SK-N-SH (cell line): ENCODE measurements at regions not wholly inside any gene's neighbourhood (a gene's known extent, or its start where the extent isn't known, plus 50 kb on each side); places are given as distances from the start of the nearest gene placed in this dataset.

ENCODE experiments used
- CTCF ChIA-PET: fragments of 300-600, 350-600 bp; formaldehyde crosslinking; extraction: SDS; loops from one replicate; lab custom pipeline; 2021; lab: Yijun Ruan, JAX
- POLR2A ChIA-PET: fragments of 350-600 bp; sonication (Branson Sonifier 250); formaldehyde crosslinking; extraction: SDS; loops from one replicate; lab custom pipeline; 2020; ENCODE audit warnings: antibody characterized with exemption, inconsistent platforms; lab: Yijun Ruan, JAX
- DNase-seq: peaks from one replicate; pipeline ENCODE4 v3.0.0; 2012
- H2AFZ ChIP-seq: fragments of 200-600 bp; sonication (generic); 2 replicates; pipeline ENCODE4 v1.8.1; 2016; ENCODE audit warnings: antibody characterized with exemption, mild to moderate bottlenecking, low read depth
- H3F3A ChIP-seq: fragments of 200-600 bp; sonication (generic); replicated peaks from 2 replicates; pipeline ENCODE3; 2016; ENCODE audit warnings: antibody characterized with exemption, mild to moderate bottlenecking; ENCODE audit not compliant: insufficient read depth
- H3K27ac ChIP-seq, 2 experiments: fragments of 200-500 bp in 1 of 2; fragments of 200-600 bp in 1 of 2; sonication (Bioruptor generic) in 1 of 2; sonication (generic), shearing (Covaris generic) in 1 of 2; 2 replicates each; pipeline versions ENCODE4 v1.5.1 to v1.6.1; 2014 to 2016; ENCODE audit warnings: low read depth in 2 of 2, inconsistent platforms in 1 of 2, low read length in 1 of 2, mild to moderate bottlenecking in 1 of 2, mixed read lengths in 1 of 2
- H3K27me3 ChIP-seq: fragments of 200-600 bp; sonication (generic), shearing (Covaris generic); 2 replicates; pipeline ENCODE4 v1.6.1; 2016; ENCODE audit warnings: mixed run types; ENCODE audit not compliant: insufficient read depth
- H3K36me3 ChIP-seq, 2 experiments: fragments of 200-500 bp in 1 of 2; fragments of 200-600 bp in 1 of 2; sonication (Bioruptor generic) in 1 of 2; sonication (generic) in 1 of 2; replicated peaks in 1 of 2; 2 replicates each; pipeline versions ENCODE3 to v1.5.1; 2014 to 2016; ENCODE audit warnings: low read length in 1 of 2, mild to moderate bottlenecking in 1 of 2; ENCODE audit not compliant: insufficient read depth in 2 of 2, control insufficient read depth in 1 of 2
- H3K4me1 ChIP-seq, 2 experiments: fragments of 200-500 bp in 1 of 2; fragments of 200-600 bp in 1 of 2; sonication (Bioruptor generic) in 1 of 2; sonication (generic), shearing (Covaris generic) in 1 of 2; 2 replicates each; pipeline versions ENCODE4 v1.5.1 to v1.6.1; 2014 to 2016; ENCODE audit warnings: low read depth in 1 of 2, low read length in 1 of 2, mixed run types in 1 of 2; ENCODE audit not compliant: insufficient read depth in 2 of 2, control insufficient read depth in 1 of 2
- H3K4me2 ChIP-seq: fragments of 200-600 bp; sonication (generic), shearing (Covaris generic); 2 replicates; pipeline ENCODE4 v1.6.1; 2017; ENCODE audit warnings: mixed run types
- H3K4me3 ChIP-seq, 2 experiments: fragments of 200-500 bp in 1 of 2; fragments of 200-600 bp in 1 of 2; sonication (Bioruptor generic) in 1 of 2; sonication (generic), shearing (Covaris generic) in 1 of 2; 2 replicates each; pipeline versions ENCODE4 v1.5.1 to v1.8.1; 2014 to 2016; ENCODE audit warnings: low read depth in 2 of 2, inconsistent platforms in 1 of 2, low read length in 1 of 2, mild to moderate bottlenecking in 1 of 2, mixed read lengths in 1 of 2, moderate library complexity in 1 of 2
- H3K79me2 ChIP-seq: fragments of 200-600 bp; sonication (generic); 2 replicates; pipeline ENCODE4 v1.8.1; 2017; ENCODE audit warnings: mild to moderate bottlenecking; ENCODE audit not compliant: insufficient read depth
- H3K9ac ChIP-seq: fragments of 200-600 bp; sonication (generic); 2 replicates; pipeline ENCODE4 v1.6.1; 2017; ENCODE audit warnings: mixed run types
- H3K9me2 ChIP-seq: fragments of 200-600 bp; sonication (generic); 2 replicates; pipeline ENCODE4 v1.6.1; 2017; ENCODE audit warnings: mixed run types
- H3K9me3 ChIP-seq: fragments of 200-600 bp; sonication (generic); 2 replicates; pipeline ENCODE4 v1.6.1; 2017; ENCODE audit warnings: mixed run types, mild to moderate bottlenecking, moderate library complexity
- H4K20me1 ChIP-seq: fragments of 200-600 bp; sonication (generic); 2 replicates; pipeline ENCODE4 v1.6.1; 2017; ENCODE audit warnings: mild to moderate bottlenecking, mixed run types; ENCODE audit not compliant: insufficient read depth
- CHD2 ChIP-seq: fragments of 150-350 bp; IDR thresholded peaks from 2 replicates; pipeline ENCODE4 v1.6.1; 2018; ENCODE audit warnings: low read length; ENCODE audit not compliant: partially characterized antibody
- CTCF ChIP-seq: fragments of 200-600 bp; sonication (generic); IDR thresholded peaks from 2 replicates; pipeline ENCODE4 v1.6.1; 2017; ENCODE audit warnings: antibody characterized with exemption, mild to moderate bottlenecking, moderate library complexity
- EP300 ChIP-seq, 2 experiments: IDR thresholded peaks; 2 replicates each; pipeline versions ENCODE4 v1.4.0 to v1.6.1; 2012; ENCODE audit warnings: borderline replicate concordance in 1 of 2, low read depth in 1 of 2, low read length in 1 of 2
- EZH2phosphoT487 ChIP-seq: fragments of 200-600 bp; sonication (generic); IDR thresholded peaks from 2 replicates; pipeline ENCODE4 v1.6.1; 2017; ENCODE audit warnings: low read depth, mixed run types, mild to moderate bottlenecking, antibody characterized with exemption, moderate library complexity, borderline replicate concordance
- FOSL2 ChIP-seq: IDR thresholded peaks from 2 replicates; pipeline ENCODE4 v1.4.0; 2012; ENCODE audit warnings: low read depth, mild to moderate bottlenecking, moderate library complexity, borderline replicate concordance
- FOXJ3 ChIP-seq: sonication (generic); formaldehyde crosslinking; IDR thresholded peaks from 2 replicates; pipeline ENCODE4 v1.5.1; 2020; ENCODE audit warnings: mild to moderate bottlenecking, missing genetic modification reagents
- GATA2 ChIP-seq: sonication (generic); formaldehyde crosslinking; IDR thresholded peaks from 2 replicates; pipeline ENCODE4 v1.5.0; 2020; ENCODE audit warnings: mild to moderate bottlenecking, missing genetic modification reagents
- JUND ChIP-seq: IDR thresholded peaks from 2 replicates; pipeline ENCODE4 v1.4.0; 2012
- NRF1 ChIP-seq: IDR thresholded peaks from 2 replicates; pipeline ENCODE4 v1.6.1; 2012; ENCODE audit warnings: low read depth, mild to moderate bottlenecking, low read length
- PBX3 ChIP-seq: IDR thresholded peaks from 2 replicates; pipeline ENCODE4; 2012
- RAD21 ChIP-seq: IDR thresholded peaks from 2 replicates; pipeline ENCODE4 v1.6.1; 2012; ENCODE audit warnings: mild to moderate bottlenecking, low read length
- RCOR1 ChIP-seq: fragments of 150-350 bp; IDR thresholded peaks from 2 replicates; pipeline ENCODE4 v1.6.1; 2017; ENCODE audit warnings: antibody characterized with exemption, low read length
- RXRA ChIP-seq: IDR thresholded peaks from 2 replicates; pipeline ENCODE4 v1.4.0; 2012; ENCODE audit warnings: low read depth, mild to moderate bottlenecking, borderline replicate concordance
- SIN3A ChIP-seq: IDR thresholded peaks from 2 replicates; pipeline ENCODE4 v1.6.1; 2012; ENCODE audit warnings: low read depth, mild to moderate bottlenecking, low read length, moderate library complexity, borderline replicate concordance
- SMC3 ChIP-seq: IDR thresholded peaks from 2 replicates; pipeline ENCODE4 v1.6.1; 2012; ENCODE audit warnings: low read depth, low read length, improper control_type of control experiment
- TCF12 ChIP-seq: IDR thresholded peaks from 2 replicates; pipeline ENCODE4 v1.4.0; 2012
- TEAD4 ChIP-seq: IDR thresholded peaks from 2 replicates; pipeline ENCODE4 v1.4.0; 2012; ENCODE audit warnings: mild to moderate bottlenecking, borderline replicate concordance; ENCODE audit not compliant: insufficient read depth
- USF2 ChIP-seq: fragments of 150-350 bp; IDR thresholded peaks from 2 replicates; pipeline ENCODE4 v1.6.1; 2017; ENCODE audit warnings: antibody characterized with exemption, low read length, low read depth, borderline replicate concordance
- YY1 ChIP-seq: IDR thresholded peaks from 2 replicates; pipeline ENCODE4 v1.4.0; 2012; ENCODE audit warnings: low read depth, mild to moderate bottlenecking
- ZBTB33 ChIP-seq: IDR thresholded peaks from 2 replicates; pipeline ENCODE4 v1.4.0; 2012; ENCODE audit warnings: low read depth, borderline replicate concordance
- WGBS: methylation state at CpG from one replicate; pipeline ENCODE4 v1.1.6; 2017; ENCODE audit warnings: low lambda C conversion rate; 5-methylcytosine and 5-hydroxymethylcytosine counted together

- no peak for TF ChIP-seq TCF12
- TF ChIP-seq ZBTB33 = no peak
- no peak for TF ChIP-seq GATA2 (CRISPR knock-in tag)
- TF ChIP-seq JUND = no peak
- TF ChIP-seq TEAD4 = no peak
- no peak for TF ChIP-seq RCOR1
- TF ChIP-seq EZH2phosphoT487 = no peak
- no peak for TF ChIP-seq RAD21
- TF ChIP-seq PBX3 = no peak
- no peak for TF ChIP-seq NRF1
- TF ChIP-seq RXRA = no peak
- no peak for TF ChIP-seq EP300 (IDR thresholded peaks at IDR 0.05; ENCODE audit: borderline replicate concordance in 1 of 2, low read depth in 1 of 2, low read length in 1 of 2)
- Histone ChIP-seq H4K20me1 (no peaks in the 10 kb centered on the region), H3K9ac (no peak overlapping the region), H2AFZ (no peak overlapping the region), H3K36me3 (no peaks in the 10 kb centered on the region), H3K9me2 (no peaks in the 10 kb centered on the region), H3K9me3 (no peaks in the 10 kb centered on the region), H3F3A (no peaks in the 10 kb centered on the region), H3K4me1 (no peaks in the 10 kb centered on the region), H3K27ac (no peak overlapping the region), H3K4me2 (no peak overlapping the region), H3K79me2 (no peaks in the 10 kb centered on the region), H3K4me3 (no peak overlapping the region), H3K27me3 (peaks cover 3% of the 10 kb centered on the region; the same call in 1 of the 2 replicates)
- 36% methylated on average over 7 of the region's 7 CpGs for WGBS
- ChIA-PET CTCF (no interaction called here), POLR2A (no interaction called here)
- no peak for DNase-seq
These were observed 333.9 kb upstream of the CNR1 start for GRCh38 chr6:88499845-88500699.

- CTCF ChIA-PET = no interaction called here
- H3K4me2 ChIP-seq = no peak overlapping the region
These were observed 333.3 kb upstream of the CNR1 start for GRCh38 chr6:88499436-88499835.

More at GRCh38 chr6:88499436-88499835, 333.3 kb upstream of the CNR1 start:
- no peaks in the 10 kb centered on the region for H3K36me3 ChIP-seq
- TF ChIP-seq RAD21 = no peak
- TF ChIP-seq TEAD4 = no peak
- no peak for TF ChIP-seq SIN3A
- TF ChIP-seq CHD2 = no peak
- TF ChIP-seq EZH2phosphoT487 = no peak
- TF ChIP-seq FOSL2 = no peak
- no peak for TF ChIP-seq FOXJ3
- TF ChIP-seq USF2 = no peak
- no peak for TF ChIP-seq SMC3
- no peak for TF ChIP-seq YY1
- TF ChIP-seq NRF1 = no peak
- TF ChIP-seq CTCF = no peak
- H3K9me3 ChIP-seq = no peaks in the 10 kb centered on the region
- no peaks in the 10 kb centered on the region for H3K9me2 ChIP-seq
- POLR2A ChIA-PET = no interaction called here
- no peaks in the 10 kb centered on the region for H3K4me1 ChIP-seq
- H3K4me3 ChIP-seq = no peak overlapping the region
- H3K9ac ChIP-seq = no peak overlapping the region
- no peak overlapping the region for H3K27ac ChIP-seq
- WGBS = 27% methylated on average over 3 of the region's 3 CpGs
- DNase-seq = no peak
- H3F3A ChIP-seq = no peaks in the 10 kb centered on the region
- H3K27me3 ChIP-seq = peaks cover 5% of the 10 kb centered on the region; the same call in 1 of the 2 replicates
- H4K20me1 ChIP-seq = no peaks in the 10 kb centered on the region
- no peak overlapping the region for H2AFZ ChIP-seq
- H3K79me2 ChIP-seq = no peaks in the 10 kb centered on the region
